K562 (cell line): ENCODE measurements at regions not wholly inside any gene's neighbourhood (a gene's known extent, or its start where the extent isn't known, plus 50 kb on each side); places are given as distances from the start of the nearest gene placed in this dataset.

ENCODE experiments used
- BACH1 ChIP-seq: fragments of 200-800 bp; sonication (Bioruptor generic); IDR thresholded peaks from 2 replicates; pipeline ENCODE4 v1.6.1; 2016; ENCODE audit warnings: missing genetic modification characterization, missing compliant biosample characterization
- ETV5 ChIP-seq: sonication (generic); formaldehyde crosslinking; IDR thresholded peaks from 2 replicates; pipeline ENCODE4 v1.4.0; 2020; ENCODE audit warnings: low read depth, mild to moderate bottlenecking, missing genetic modification reagents
- FOXA1 ChIP-seq: fragments of 450-650 bp; IDR thresholded peaks from 2 replicates; pipeline ENCODE4 v1.6.1; 2016; ENCODE audit warnings: mild to moderate bottlenecking, borderline replicate concordance
- HNRNPL ChIP-seq: fragments of 200-400 bp; formaldehyde crosslinking; IDR thresholded peaks from 2 replicates; pipeline ENCODE4 v1.6.1; 2017; ENCODE audit warnings: low read depth, mild to moderate bottlenecking, low read length
- HNRNPUL1 ChIP-seq: fragments of 200-400 bp; formaldehyde crosslinking; IDR thresholded peaks from 2 replicates; pipeline ENCODE4 v1.6.1; 2017; ENCODE audit warnings: low read length
- MBD2 ChIP-seq: sonication (generic); IDR thresholded peaks from 2 replicates; pipeline ENCODE4 v1.6.1; 2016; ENCODE audit warnings: low read depth, borderline replicate concordance
- POLR2AphosphoS5 ChIP-seq: IDR thresholded peaks from 2 replicates; pipeline ENCODE4 v1.6.1; 2011; ENCODE audit warnings: mild to moderate bottlenecking, low read depth, low read length, moderate library complexity; ENCODE audit not compliant: control insufficient read depth, insufficient read depth
- RBM22 ChIP-seq: fragments of 200-400 bp; formaldehyde crosslinking; IDR thresholded peaks from 2 replicates; pipeline ENCODE4 v1.6.1; 2018; ENCODE audit warnings: low read length, low read depth; ENCODE audit not compliant: poor library complexity, severe bottlenecking
- RFX1 ChIP-seq: fragments of 450-650 bp; IDR thresholded peaks from 2 replicates; pipeline ENCODE4 v1.6.1; 2016; ENCODE audit warnings: mild to moderate bottlenecking, moderate library complexity
- SMARCA5 ChIP-seq: fragments of 450-650 bp; IDR thresholded peaks from 2 replicates; pipeline ENCODE4 v1.6.1; 2016
- XRCC5 ChIP-seq: fragments of 200-400 bp; formaldehyde crosslinking; IDR thresholded peaks from 2 replicates; pipeline ENCODE4 v1.6.1; 2017; ENCODE audit warnings: low read depth, mild to moderate bottlenecking, low read length
- ZNF146 ChIP-seq: IDR thresholded peaks from one replicate; pipeline ENCODE4 v1.6.1; 2018; ENCODE audit warnings: missing compliant biosample characterization; ENCODE audit not compliant: unreplicated experiment
- ZNF24 ChIP-seq: fragments of 450-650 bp; IDR thresholded peaks from 2 replicates; pipeline ENCODE4 v1.6.1; 2016
- ZSCAN32 ChIP-seq: fragments of 450-650 bp; formaldehyde crosslinking; IDR thresholded peaks from 2 replicates; pipeline ENCODE4 v1.4.0; 2020; ENCODE audit warnings: mild to moderate bottlenecking, moderate library complexity
- TF ChIP-seq, protein P1 (sequence below), 2 experiments: fragments of 450-650 bp; formaldehyde crosslinking in 1 of 2; IDR thresholded peaks; 2 replicates each; pipeline versions ENCODE4 v1.4.0 to v1.6.1; 2014 to 2020; ENCODE audit warnings: mild to moderate bottlenecking in 2 of 2, borderline replicate concordance in 1 of 2, low read depth in 1 of 2
- TF ChIP-seq, protein P2 (sequence below): fragments of 450-650 bp; formaldehyde crosslinking; IDR thresholded peaks from 2 replicates; pipeline ENCODE4 v1.4.0; 2020; ENCODE audit warnings: mild to moderate bottlenecking, moderate library complexity
- TF ChIP-seq, protein P3 (sequence below), 2 experiments: fragments of 200-800 bp in 1 of 2; sonication (Bioruptor generic) in 1 of 2; sonication (generic) in 1 of 2; formaldehyde crosslinking in 1 of 2; IDR thresholded peaks in 1 of 2; conservative IDR thresholded peaks in 1 of 2; 2 replicates each; pipeline versions ENCODE4 v1.5.0 to v1.6.1; 2016 to 2020; ENCODE audit warnings: missing compliant biosample characterization in 1 of 2, missing genetic modification characterization in 1 of 2, missing genetic modification reagents in 1 of 2

DNA sequence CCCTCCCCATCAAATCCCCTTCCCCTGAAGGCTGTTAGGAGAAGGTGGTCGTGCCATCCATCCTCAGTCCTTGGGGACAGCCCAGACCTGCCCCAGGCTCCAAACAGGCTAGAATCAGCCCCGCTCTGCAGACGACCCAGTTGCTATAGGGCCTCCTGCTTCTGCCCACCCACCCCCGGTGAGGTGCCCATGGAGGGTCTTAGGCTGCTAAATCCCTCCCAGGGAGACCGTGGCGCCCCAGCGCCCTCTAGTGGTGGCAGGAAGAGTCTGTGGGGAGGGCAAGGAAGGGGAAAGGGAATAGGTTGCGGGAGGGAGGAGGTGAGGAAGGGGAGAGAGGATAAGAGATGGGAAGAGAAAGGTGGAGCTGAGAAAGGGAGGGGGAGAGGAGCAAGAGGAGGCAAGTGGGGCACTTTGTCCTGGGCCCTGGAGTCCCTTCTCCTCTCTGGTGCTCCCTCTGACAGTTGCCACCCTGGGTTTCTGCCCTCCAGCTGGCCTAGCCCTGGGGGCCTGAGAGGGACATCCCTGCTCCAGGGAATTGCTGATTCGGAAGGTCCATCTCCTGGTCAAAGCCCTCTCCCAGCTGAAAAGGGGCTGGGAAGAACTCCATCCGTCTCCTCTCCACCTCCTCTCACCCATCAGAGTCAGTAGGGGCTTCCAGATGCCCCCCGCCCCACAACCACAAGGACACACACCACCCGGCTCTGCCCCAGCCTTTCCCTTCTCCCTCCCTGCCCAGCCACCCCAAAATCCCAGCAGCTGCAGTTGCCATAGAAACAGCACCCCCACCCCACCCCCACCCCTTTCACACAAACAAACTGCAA lies 55.4 kb downstream of the CAMK2N1 start (continued):
- TF ChIP-seq, protein P1, sequence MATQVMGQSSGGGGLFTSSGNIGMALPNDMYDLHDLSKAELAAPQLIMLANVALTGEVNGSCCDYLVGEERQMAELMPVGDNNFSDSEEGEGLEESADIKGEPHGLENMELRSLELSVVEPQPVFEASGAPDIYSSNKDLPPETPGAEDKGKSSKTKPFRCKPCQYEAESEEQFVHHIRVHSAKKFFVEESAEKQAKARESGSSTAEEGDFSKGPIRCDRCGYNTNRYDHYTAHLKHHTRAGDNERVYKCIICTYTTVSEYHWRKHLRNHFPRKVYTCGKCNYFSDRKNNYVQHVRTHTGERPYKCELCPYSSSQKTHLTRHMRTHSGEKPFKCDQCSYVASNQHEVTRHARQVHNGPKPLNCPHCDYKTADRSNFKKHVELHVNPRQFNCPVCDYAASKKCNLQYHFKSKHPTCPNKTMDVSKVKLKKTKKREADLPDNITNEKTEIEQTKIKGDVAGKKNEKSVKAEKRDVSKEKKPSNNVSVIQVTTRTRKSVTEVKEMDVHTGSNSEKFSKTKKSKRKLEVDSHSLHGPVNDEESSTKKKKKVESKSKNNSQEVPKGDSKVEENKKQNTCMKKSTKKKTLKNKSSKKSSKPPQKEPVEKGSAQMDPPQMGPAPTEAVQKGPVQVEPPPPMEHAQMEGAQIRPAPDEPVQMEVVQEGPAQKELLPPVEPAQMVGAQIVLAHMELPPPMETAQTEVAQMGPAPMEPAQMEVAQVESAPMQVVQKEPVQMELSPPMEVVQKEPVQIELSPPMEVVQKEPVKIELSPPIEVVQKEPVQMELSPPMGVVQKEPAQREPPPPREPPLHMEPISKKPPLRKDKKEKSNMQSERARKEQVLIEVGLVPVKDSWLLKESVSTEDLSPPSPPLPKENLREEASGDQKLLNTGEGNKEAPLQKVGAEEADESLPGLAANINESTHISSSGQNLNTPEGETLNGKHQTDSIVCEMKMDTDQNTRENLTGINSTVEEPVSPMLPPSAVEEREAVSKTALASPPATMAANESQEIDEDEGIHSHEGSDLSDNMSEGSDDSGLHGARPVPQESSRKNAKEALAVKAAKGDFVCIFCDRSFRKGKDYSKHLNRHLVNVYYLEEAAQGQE (IDR thresholded peaks at IDR 0.05; ENCODE audit: borderline replicate concordance) = peak; percentile 71
- TF ChIP-seq, protein P1 (CRISPR knock-in tag; IDR thresholded peaks at IDR 0.05; ENCODE audit: low read depth) = no peak
- no peak for TF ChIP-seq SMARCA5
- no peak for TF ChIP-seq BACH1
- no peak for TF ChIP-seq ETV5
- TF ChIP-seq FOXA1 = no peak
- peak; percentile 19; the same call in 1 of the 2 replicates for TF ChIP-seq RFX1
- TF ChIP-seq POLR2AphosphoS5 = no peak
- TF ChIP-seq, protein P2, sequence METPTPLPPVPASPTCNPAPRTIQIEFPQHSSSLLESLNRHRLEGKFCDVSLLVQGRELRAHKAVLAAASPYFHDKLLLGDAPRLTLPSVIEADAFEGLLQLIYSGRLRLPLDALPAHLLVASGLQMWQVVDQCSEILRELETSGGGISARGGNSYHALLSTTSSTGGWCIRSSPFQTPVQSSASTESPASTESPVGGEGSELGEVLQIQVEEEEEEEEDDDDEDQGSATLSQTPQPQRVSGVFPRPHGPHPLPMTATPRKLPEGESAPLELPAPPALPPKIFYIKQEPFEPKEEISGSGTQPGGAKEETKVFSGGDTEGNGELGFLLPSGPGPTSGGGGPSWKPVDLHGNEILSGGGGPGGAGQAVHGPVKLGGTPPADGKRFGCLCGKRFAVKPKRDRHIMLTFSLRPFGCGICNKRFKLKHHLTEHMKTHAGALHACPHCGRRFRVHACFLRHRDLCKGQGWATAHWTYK = no peak
- 0 out of 2 replicates have a peak, but pooled peaks have one; percentile 67 for TF ChIP-seq XRCC5
- no peak for TF ChIP-seq ZNF24
- TF ChIP-seq, protein P3, sequence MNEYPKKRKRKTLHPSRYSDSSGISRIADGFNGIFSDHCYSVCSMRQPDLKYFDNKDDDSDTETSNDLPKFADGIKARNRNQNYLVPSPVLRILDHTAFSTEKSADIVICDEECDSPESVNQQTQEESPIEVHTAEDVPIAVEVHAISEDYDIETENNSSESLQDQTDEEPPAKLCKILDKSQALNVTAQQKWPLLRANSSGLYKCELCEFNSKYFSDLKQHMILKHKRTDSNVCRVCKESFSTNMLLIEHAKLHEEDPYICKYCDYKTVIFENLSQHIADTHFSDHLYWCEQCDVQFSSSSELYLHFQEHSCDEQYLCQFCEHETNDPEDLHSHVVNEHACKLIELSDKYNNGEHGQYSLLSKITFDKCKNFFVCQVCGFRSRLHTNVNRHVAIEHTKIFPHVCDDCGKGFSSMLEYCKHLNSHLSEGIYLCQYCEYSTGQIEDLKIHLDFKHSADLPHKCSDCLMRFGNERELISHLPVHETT (CRISPR knock-in tag; conservative IDR thresholded peaks at IDR 0.05 in 1 of 2, IDR thresholded peaks at IDR 0.05 in 1 of 2) = no peak
- no peak for TF ChIP-seq HNRNPUL1
- TF ChIP-seq HNRNPL = no peak
- TF ChIP-seq MBD2 = no peak
- no peak for TF ChIP-seq ZNF146 (CRISPR knock-in tag)
- no peak for TF ChIP-seq ZSCAN32 (CRISPR knock-in tag)
- TF ChIP-seq RBM22 = no peak
